ENCODE measurements at regions not wholly inside any gene's neighbourhood (a gene's known extent, or its start where the extent isn't known, plus 50 kb on each side); places are given as distances from the start of the nearest gene placed in this dataset.

GRCh38 chr5:158166424-158166823 lies 307.5 kb upstream of the CLINT1 start:
- DNase-seq (ENCODE audit: insufficient read length) (no peak), FAIRE-seq (no peak)
- TF ChIP-seq POLR2A (IDR thresholded peaks at IDR 0.05; ENCODE audit: low read depth, low read length) (no peak), POLR2AphosphoS5 (IDR thresholded peaks at IDR 0.05; ENCODE audit: low read depth, low read length) (no peak), TAF1 (IDR thresholded peaks at IDR 0.05; ENCODE audit: borderline replicate concordance, low read depth, low read length) (no peak)

GRCh38 chr5:158165647-158166046 lies 306.7 kb upstream of the CLINT1 start:
- FAIRE-seq (no peak), DNase-seq (ENCODE audit: insufficient read length) (no peak)
- TF ChIP-seq POLR2AphosphoS5 (IDR thresholded peaks at IDR 0.05; ENCODE audit: low read depth, low read length) (no peak), TAF1 (IDR thresholded peaks at IDR 0.05; ENCODE audit: borderline replicate concordance, low read depth, low read length) (no peak), POLR2A (IDR thresholded peaks at IDR 0.05; ENCODE audit: low read depth, low read length) (no peak)

- FAIRE-seq (no peak), DNase-seq (ENCODE audit: insufficient read length) (no peak)
- TF ChIP-seq TAF1 (IDR thresholded peaks at IDR 0.05; ENCODE audit: borderline replicate concordance, low read depth, low read length) (no peak), POLR2A (IDR thresholded peaks at IDR 0.05; ENCODE audit: low read depth, low read length) (no peak), POLR2AphosphoS5 (IDR thresholded peaks at IDR 0.05; ENCODE audit: low read depth, low read length) (no peak)
Observed at GRCh38 chr5:158164296-158165047, 305.5 kb upstream of the CLINT1 start.

GRCh38 chr5:158163451-158164295 lies 304.7 kb upstream of the CLINT1 start:
- TF ChIP-seq TAF1 (IDR thresholded peaks at IDR 0.05; ENCODE audit: borderline replicate concordance, low read depth, low read length): no peak
- TF ChIP-seq POLR2AphosphoS5 (IDR thresholded peaks at IDR 0.05; ENCODE audit: low read depth, low read length): no peak
- no peak for TF ChIP-seq POLR2A (IDR thresholded peaks at IDR 0.05; ENCODE audit: low read depth, low read length)
- FAIRE-seq (no peak), DNase-seq (ENCODE audit: insufficient read length) (no peak)

GRCh38 chr5:158162479-158163034 lies 303.6 kb upstream of the CLINT1 start:
- FAIRE-seq: no peak

GRCh38 chr5:158162026-158162425 lies 303.1 kb upstream of the CLINT1 start:
- DNase-seq (ENCODE audit: insufficient read length) (no peak), FAIRE-seq (no peak)
- no peak for TF ChIP-seq TAF1 (IDR thresholded peaks at IDR 0.05; ENCODE audit: borderline replicate concordance, low read depth, low read length)
- TF ChIP-seq POLR2AphosphoS5 (IDR thresholded peaks at IDR 0.05; ENCODE audit: low read depth, low read length): no peak
- TF ChIP-seq POLR2A (IDR thresholded peaks at IDR 0.05; ENCODE audit: low read depth, low read length): no peak

More at GRCh38 chr5:158162479-158163034, 303.6 kb upstream of the CLINT1 start:
- TF ChIP-seq TAF1 (IDR thresholded peaks at IDR 0.05; ENCODE audit: borderline replicate concordance, low read depth, low read length): no peak
- TF ChIP-seq POLR2AphosphoS5 (IDR thresholded peaks at IDR 0.05; ENCODE audit: low read depth, low read length): no peak
- no peak for TF ChIP-seq POLR2A (IDR thresholded peaks at IDR 0.05; ENCODE audit: low read depth, low read length)
- no peak for DNase-seq (ENCODE audit: insufficient read length)

GRCh38 chr5:158159621-158160020 lies 300.7 kb upstream of the CLINT1 start:
- no peak for TF ChIP-seq POLR2A (IDR thresholded peaks at IDR 0.05; ENCODE audit: low read depth, low read length)
- no peak for TF ChIP-seq TAF1 (IDR thresholded peaks at IDR 0.05; ENCODE audit: borderline replicate concordance, low read depth, low read length)
- TF ChIP-seq POLR2AphosphoS5 (IDR thresholded peaks at IDR 0.05; ENCODE audit: low read depth, low read length): no peak
- DNase-seq (ENCODE audit: insufficient read length): no peak
- no peak for FAIRE-seq

GRCh38 chr5:158155811-158156505 lies 297.0 kb upstream of the CLINT1 start:
- TF ChIP-seq POLR2AphosphoS5 (IDR thresholded peaks at IDR 0.05; ENCODE audit: low read depth, low read length) (no peak), TAF1 (IDR thresholded peaks at IDR 0.05; ENCODE audit: borderline replicate concordance, low read depth, low read length) (no peak), POLR2A (IDR thresholded peaks at IDR 0.05; ENCODE audit: low read depth, low read length) (no peak)
- FAIRE-seq (no peak), DNase-seq (ENCODE audit: insufficient read length) (no peak)

- FAIRE-seq (no peak), DNase-seq (ENCODE audit: insufficient read length) (no peak)
Observed at GRCh38 chr5:158155067-158155466, 296.1 kb upstream of the CLINT1 start.

GRCh38 chr5:158154226-158155005 lies 295.5 kb upstream of the CLINT1 start:
- no peak for FAIRE-seq
- no peak for DNase-seq (ENCODE audit: insufficient read length)
- TF ChIP-seq POLR2A (IDR thresholded peaks at IDR 0.05; ENCODE audit: low read depth, low read length): no peak
- no peak for TF ChIP-seq POLR2AphosphoS5 (IDR thresholded peaks at IDR 0.05; ENCODE audit: low read depth, low read length)
- no peak for TF ChIP-seq TAF1 (IDR thresholded peaks at IDR 0.05; ENCODE audit: borderline replicate concordance, low read depth, low read length)

More at GRCh38 chr5:158155067-158155466, 296.1 kb upstream of the CLINT1 start:
- TF ChIP-seq TAF1 (IDR thresholded peaks at IDR 0.05; ENCODE audit: borderline replicate concordance, low read depth, low read length): no peak
- TF ChIP-seq POLR2AphosphoS5 (IDR thresholded peaks at IDR 0.05; ENCODE audit: low read depth, low read length): no peak
- TF ChIP-seq POLR2A (IDR thresholded peaks at IDR 0.05; ENCODE audit: low read depth, low read length): no peak

Data from GM12892 (cell line).